ENCODE measurements at regions not wholly inside any gene's neighbourhood (a gene's known extent, or its start where the extent isn't known, plus 50 kb on each side); places are given as distances from the start of the nearest gene placed in this dataset.

- H3K27ac ChIP-seq: no peak overlapping the region
- no peak for DNase-seq
- no peak overlapping the region for H3K4me3 ChIP-seq
- no peaks in the 10 kb centered on the region for H3K36me3 ChIP-seq (ENCODE audit: low read depth, missing control alignments)
- no peaks in the 10 kb centered on the region for H3K9me3 ChIP-seq
- no peaks in the 10 kb centered on the region for H3K4me1 ChIP-seq
- TF ChIP-seq, protein P1, sequence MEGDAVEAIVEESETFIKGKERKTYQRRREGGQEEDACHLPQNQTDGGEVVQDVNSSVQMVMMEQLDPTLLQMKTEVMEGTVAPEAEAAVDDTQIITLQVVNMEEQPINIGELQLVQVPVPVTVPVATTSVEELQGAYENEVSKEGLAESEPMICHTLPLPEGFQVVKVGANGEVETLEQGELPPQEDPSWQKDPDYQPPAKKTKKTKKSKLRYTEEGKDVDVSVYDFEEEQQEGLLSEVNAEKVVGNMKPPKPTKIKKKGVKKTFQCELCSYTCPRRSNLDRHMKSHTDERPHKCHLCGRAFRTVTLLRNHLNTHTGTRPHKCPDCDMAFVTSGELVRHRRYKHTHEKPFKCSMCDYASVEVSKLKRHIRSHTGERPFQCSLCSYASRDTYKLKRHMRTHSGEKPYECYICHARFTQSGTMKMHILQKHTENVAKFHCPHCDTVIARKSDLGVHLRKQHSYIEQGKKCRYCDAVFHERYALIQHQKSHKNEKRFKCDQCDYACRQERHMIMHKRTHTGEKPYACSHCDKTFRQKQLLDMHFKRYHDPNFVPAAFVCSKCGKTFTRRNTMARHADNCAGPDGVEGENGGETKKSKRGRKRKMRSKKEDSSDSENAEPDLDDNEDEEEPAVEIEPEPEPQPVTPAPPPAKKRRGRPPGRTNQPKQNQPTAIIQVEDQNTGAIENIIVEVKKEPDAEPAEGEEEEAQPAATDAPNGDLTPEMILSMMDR (IDR thresholded peaks at IDR 0.05): no peak
- no peak for TF ChIP-seq POLR2A (IDR thresholded peaks at IDR 0.05)
- intact Hi-C loops (cut with DNase I; ENCODE audit: low total_unique reads): no loop called here
- no peaks in the 10 kb centered on the region for H3K27me3 ChIP-seq
- 82 to 85% methylated on average over 3 of the region's 3 CpGs for WGBS, 2 donors
These were observed 59.5 kb upstream of the IRX3 start for GRCh38 chr16:54346041-54346440.

DNA sequence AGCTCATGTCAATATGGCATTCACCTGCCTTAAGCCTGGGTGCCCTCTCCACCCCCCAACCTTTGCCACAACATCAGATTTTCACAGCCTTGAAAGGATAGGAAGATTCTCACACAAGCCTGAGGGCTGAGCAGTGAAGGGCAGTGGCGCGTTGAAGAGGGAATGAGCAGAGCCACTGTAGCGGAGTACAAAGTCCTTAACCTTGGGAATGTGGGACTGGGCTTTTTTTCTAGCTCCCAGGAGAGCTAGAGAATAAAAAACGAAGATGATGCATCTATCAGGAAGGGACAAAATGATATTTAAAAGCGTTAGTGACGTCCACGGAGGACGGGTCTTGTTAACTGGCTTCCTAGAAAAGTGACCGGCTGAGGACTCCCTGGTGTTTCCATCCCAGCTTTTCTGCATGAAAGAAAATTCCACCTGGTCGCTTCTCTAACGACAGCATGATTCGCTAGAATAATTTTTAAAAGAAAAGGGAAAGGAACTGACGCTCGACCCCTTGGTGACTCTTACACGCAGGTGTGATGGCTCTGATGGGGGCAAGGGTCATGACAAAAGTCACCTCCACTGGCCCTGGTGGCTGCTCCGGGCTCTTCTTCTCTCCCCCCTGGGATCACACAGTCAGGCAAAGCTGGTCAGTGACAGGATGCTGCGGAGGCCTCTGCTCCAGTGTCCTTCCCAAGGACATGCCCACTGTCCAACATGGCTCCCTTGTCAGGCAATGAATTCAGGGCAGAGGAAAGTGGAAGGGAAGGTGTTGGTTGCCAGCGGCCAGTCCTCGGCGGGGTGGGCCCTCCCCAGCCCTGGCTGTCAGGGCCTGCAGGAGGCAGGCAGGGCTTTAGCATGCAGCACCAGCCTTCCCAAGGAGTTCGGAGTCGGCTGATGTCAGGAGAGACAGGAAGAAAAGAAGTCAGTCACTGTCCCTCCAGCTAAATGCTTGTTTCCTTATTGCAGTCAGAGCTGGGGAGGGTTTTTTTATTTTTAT is 58.4 kb upstream of the IRX3 start:
- H3K4me1 ChIP-seq: no peaks in the 10 kb centered on the region
- no peak for DNase-seq
- no peaks in the 10 kb centered on the region for H3K9me3 ChIP-seq
- no peaks in the 10 kb centered on the region for H3K27me3 ChIP-seq
- WGBS, 2 donors: 80 to 83% methylated on average over 22 of the region's 22 CpGs
- H3K4me3 ChIP-seq: no peak overlapping the region
- intact Hi-C loops (cut with DNase I; ENCODE audit: low total_unique reads): no loop called here
- no peak overlapping the region for H3K27ac ChIP-seq
- TF ChIP-seq, protein P1 (IDR thresholded peaks at IDR 0.05): no peak
- no peak for TF ChIP-seq POLR2A (IDR thresholded peaks at IDR 0.05)
- no peaks in the 10 kb centered on the region for H3K36me3 ChIP-seq (ENCODE audit: low read depth, missing control alignments)

GRCh38 chr16:54342966-54343365 is 56.4 kb upstream of the IRX3 start:
- intact Hi-C loops (cut with DNase I; ENCODE audit: low total_unique reads): no loop called here
- WGBS, 2 donors: 89 to 90% methylated on average over 5 of the region's 5 CpGs
- no peaks in the 10 kb centered on the region for H3K9me3 ChIP-seq

GRCh38 chr16:54341892-54342776 is 55.5 kb upstream of the IRX3 start:
- Histone ChIP-seq H3K36me3 (ENCODE audit: low read depth, missing control alignments) (no peaks in the 10 kb centered on the region), H3K27me3 (no peaks in the 10 kb centered on the region), H3K4me3 (no peak overlapping the region), H3K9me3 (no peaks in the 10 kb centered on the region), H3K4me1 (no peaks in the 10 kb centered on the region), H3K27ac (no peak overlapping the region)
- no peak for DNase-seq
- intact Hi-C loops (cut with DNase I; ENCODE audit: low total_unique reads): no loop called here
- TF ChIP-seq POLR2A (IDR thresholded peaks at IDR 0.05): no peak
- TF ChIP-seq, protein P1 (IDR thresholded peaks at IDR 0.05): no peak
- WGBS, 2 donors: 84 to 88% methylated on average over 14 to 16 of the region's 16 CpGs

More at GRCh38 chr16:54342966-54343365, 56.4 kb upstream of the IRX3 start:
- H3K36me3 ChIP-seq (ENCODE audit: low read depth, missing control alignments): no peaks in the 10 kb centered on the region
- H3K4me1 ChIP-seq: no peaks in the 10 kb centered on the region
- no peak overlapping the region for H3K4me3 ChIP-seq
- H3K27me3 ChIP-seq: no peaks in the 10 kb centered on the region
- no peak overlapping the region for H3K27ac ChIP-seq
- no peak for DNase-seq
- TF ChIP-seq, protein P1 (IDR thresholded peaks at IDR 0.05): no peak
